ENCODE measurements at regions not wholly inside any gene's neighbourhood (a gene's known extent, or its start where the extent isn't known, plus 50 kb on each side); places are given as distances from the start of the nearest gene placed in this dataset.

GRCh38 chr2:199019898-199020507 is 437.7 kb downstream of the SATB2 start:
- DNase-seq = no peak

GRCh38 chr2:199018826-199019225 is 438.9 kb downstream of the SATB2 start:
- DNase-seq = no peak

- no peak for DNase-seq
Measured at GRCh38 chr2:199015072-199015471, 442.7 kb downstream of the SATB2 start.

DNA sequence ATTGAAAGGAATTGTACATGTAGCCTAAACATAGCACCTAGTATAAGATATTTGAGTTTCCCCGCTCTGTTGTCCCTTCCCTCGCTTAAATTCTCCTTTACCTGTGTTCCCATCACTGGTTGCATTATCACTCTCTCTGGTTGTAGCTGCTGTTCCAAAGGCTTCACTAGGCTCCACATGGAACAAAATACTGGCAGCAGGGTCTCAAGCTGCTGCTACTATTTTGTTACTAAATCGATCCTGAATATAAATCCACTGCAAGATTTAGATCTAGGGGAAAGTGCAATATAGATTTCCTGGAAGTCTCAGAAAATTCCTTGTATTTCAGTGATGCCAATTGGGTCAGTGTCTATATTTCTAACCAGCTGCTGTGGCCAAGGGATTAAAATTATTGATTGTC is 443.5 kb downstream of the SATB2 start:
- no peak for DNase-seq

DNA sequence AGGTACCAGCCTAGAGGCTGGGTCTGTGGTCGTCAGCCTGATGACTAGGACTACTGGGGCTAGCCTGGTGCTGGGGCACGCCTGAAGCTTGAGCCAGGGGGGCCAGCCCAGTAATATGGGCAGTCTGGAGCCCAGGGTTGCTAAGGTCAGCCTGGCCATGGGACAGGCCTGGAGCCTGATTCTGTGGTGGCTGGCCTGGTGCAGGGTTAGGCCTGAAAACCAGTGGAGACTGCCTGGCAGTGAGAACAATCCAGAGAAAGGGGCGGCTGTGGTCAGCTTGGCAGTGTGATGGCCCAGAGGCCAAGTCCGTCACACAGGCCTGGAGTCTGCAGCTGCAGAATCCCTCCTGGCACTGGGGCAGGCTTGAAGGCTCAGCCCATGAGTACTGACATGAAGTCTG is 445.8 kb downstream of the SATB2 start:
- DNase-seq = no peak

- no peak for DNase-seq
Measured at GRCh38 chr2:198994678-198995077, 463.1 kb downstream of the SATB2 start.

DNA sequence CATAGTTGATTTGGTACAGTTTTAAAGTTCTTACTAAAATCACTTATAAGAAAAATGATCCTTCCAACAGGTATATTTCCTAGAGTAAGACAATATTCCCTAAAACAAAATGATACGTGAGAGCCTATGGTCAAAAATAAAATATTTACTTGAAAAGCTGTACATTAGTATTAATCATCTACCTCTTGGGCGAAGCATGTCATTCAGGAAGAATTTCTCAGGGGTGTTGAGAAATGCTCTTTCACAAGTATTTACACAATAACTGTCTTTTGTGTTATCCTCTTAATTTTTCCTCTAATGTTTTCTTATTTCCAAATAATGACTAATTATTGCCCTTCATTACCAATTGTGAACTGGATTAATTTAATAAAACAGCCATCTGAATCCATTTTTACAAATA is 466.3 kb downstream of the SATB2 start:
- no peak for DNase-seq

DNA sequence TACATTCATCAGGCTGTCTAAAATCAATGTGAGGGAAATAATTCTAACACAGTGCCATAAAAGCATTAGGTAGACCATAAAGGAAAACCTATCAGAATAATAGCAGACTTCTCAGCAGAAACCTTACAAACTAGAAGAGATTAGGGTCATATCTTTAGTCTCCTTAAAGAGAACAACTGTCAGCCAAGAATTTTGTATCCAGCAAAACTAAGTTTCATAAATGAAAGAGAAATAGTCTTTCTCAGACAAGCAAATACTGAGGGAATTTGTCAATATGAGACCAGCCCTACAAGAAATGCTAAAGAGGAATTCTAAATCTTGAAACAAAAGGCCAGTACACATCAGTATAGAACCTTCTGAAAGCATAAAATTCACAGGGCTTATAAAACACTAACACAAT is 482.0 kb downstream of the SATB2 start:
- DNase-seq = no peak

DNA sequence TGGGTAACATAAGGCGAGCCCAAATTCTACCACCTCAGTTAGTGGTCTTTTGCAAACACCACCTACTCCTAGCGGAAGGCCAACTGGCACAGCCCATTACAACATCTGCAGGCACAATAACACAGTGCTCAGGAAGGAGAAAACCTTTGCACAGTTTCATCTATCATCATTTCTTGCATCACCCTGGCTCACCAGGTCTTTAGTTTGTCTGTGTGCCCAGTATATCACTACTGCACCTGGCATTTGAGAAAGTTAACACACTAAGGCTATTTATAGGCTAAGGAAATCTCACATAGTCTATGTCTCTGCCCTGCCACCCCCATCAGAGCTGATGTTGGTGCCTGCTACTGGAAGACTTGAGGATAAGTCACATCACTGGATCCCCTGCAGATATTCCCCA is 484.0 kb downstream of the SATB2 start:
- no peak for DNase-seq

GRCh38 chr2:198973181-198973580 is 484.6 kb downstream of the SATB2 start:
- no peak for DNase-seq

DNA sequence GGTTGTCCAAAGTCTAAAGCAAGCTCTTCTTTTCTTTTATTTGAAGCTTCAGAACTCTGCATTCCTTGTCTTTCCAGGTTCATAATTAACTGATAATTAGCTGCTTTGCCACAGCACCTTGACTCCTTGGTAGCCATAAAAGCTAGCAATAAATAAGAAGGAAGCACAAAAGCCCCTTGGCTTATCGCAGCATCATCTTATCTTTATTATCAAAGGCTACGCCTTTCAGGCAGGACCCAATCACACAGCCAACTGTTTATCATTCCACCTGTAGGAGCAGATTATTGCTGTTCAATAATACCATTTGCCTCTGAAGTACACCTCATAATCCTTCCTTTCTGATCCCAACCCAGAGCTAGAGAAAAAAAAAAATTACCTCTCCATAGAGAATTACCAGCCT is 489.2 kb downstream of the SATB2 start:
- DNase-seq = no peak

- DNase-seq = no peak
Measured at GRCh38 chr2:198966269-198966668, 491.5 kb downstream of the SATB2 start.

- DNase-seq = no peak
Measured at GRCh38 chr2:198961547-198961946, 496.2 kb downstream of the SATB2 start.

- DNase-seq = no peak
Measured at GRCh38 chr2:198957181-198957580, 500.6 kb downstream of the SATB2 start.

DNA sequence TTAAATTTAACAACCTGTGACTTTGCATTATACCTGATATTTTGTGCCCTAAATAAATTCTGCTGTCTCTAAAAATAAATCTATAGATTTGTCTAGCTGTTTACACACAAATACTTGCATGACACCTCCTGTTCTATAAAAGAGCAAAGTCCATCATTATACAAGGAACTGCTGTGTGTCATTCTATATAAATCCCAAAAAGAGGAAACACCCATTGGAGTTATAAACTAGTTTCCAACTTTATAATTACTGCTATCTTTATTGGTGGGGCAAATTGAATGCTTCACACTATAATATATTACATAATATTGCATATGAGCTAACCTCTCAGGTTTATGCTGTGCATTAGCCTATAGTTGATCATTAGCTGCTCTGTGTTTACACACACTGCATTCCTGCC is 504.4 kb downstream of the SATB2 start:
- DNase-seq = no peak

GRCh38 chr2:198950803-198951202 is 506.9 kb downstream of the SATB2 start:
- DNase-seq = no peak

DNA sequence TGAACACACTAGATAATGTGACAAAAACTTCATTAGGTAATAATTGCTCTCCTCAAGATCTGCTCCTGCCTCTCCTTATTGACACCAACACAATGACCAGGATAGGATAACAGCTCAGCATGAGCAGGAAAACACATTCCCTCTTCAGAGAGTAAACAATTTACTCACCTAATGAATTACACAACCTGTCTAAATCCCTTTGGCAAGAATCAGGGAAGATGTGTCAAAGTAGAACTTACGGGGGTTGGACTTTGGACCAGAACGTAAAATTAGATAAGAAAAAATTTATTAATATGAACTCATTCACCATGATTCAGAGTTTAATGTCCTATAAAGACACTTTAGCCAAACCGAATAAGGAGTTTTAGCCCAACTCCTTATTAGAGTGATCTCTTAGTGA is 512.2 kb downstream of the SATB2 start:
- no peak for DNase-seq

- DNase-seq = no peak
Measured at GRCh38 chr2:198930170-198930569, 527.6 kb downstream of the SATB2 start.

- no peak for DNase-seq
Measured at GRCh38 chr2:198928026-198928425, 529.7 kb downstream of the SATB2 start.

- DNase-seq = no peak
Measured at GRCh38 chr2:198917926-198918720, 539.6 kb downstream of the SATB2 start.

DNA sequence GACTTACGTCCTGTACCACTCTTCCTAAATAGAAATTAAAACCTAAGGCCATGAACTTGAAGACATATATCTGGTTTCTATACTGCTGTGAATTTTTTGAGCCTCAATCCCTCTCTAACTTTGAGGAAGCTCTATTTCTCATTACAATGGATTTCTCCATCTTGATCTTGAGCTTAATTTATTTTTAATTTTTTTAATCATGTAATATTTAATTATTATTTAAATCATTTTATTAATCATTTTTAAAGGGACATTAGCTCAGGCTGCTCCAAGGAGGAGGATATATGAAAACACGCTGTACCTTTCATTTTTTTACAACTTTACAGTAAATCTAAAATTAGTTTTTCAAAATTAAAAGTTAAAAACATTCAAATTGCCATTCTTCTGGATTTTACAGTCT is 540.5 kb downstream of the SATB2 start:
- no peak for DNase-seq

DNA sequence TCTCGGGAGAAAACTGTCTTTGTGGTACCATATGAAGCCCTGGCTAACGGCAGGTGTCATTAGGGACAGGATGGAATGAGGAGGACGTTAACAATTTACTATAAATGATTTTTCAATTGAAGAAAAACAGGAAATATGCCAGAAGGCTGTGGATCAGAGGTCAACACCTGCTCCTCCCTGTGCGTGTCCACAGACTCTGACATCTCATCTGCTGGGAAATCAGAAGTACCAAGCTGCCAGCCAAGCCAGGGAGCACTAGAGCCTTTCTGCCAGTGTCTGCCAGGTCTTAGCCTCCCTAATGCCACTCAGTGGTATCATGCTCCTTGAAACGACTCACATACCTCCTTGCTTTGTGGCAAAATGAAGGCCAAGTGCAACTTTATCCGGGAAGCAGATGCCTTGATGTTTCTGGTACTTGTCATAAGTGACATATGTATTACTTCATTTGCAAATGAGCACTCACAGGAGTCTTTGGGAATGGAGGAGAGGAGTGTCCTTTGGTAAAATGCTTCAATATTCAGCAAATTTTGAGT is 541.1 kb downstream of the SATB2 start:
- no peak for DNase-seq

DNA sequence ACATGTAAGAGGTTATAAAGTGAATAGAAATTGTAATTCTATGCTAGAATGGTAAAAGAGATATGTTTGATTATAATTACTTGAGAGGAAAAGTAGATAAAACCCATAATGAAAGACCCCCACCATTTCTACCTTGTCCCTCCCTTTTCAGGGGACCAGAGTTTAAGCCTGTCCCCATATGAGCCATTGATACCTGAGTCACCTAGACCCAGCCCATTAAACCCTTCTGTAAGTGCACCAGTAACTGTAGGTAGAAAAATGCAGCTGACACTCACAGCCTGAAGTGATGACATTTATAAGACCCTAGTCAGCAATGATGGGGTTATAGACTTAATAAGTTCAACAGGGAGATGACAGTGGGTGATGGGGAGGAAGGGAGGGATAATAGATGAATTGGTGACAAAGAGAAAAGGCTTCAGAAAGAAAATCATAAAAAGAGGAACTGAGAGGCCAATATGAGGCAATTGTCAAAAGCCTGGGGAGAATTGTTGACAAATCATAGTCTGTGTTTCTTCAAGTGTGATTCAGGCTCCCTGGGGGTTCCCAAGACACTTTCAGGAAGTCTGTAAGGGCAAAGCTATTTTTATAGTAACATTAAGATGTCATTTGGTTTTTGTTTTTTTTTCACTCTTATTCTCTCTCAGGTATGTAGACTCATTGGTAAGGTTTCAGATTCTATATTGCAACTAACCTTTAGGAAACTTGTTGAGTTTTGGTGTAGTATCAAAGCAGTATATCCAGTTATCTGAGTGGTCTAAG is 544.2 kb downstream of the SATB2 start:
- peak; percentile 8 for DNase-seq

All from GF-D8 (cell line).